Upper lobe of left lung (tissue), 4 donors: ENCODE measurements at regions not wholly inside any gene's neighbourhood (a gene's known extent, or its start where the extent isn't known, plus 50 kb on each side); places are given as distances from the start of the nearest gene placed in this dataset.

Source experiments
- POLR2A ChIP-seq, 4 donors: fragments of 450-650 bp; IDR thresholded peaks; one replicate each; pipeline ENCODE4 v1.5.1; 2016 to 2017; ENCODE audit warnings: antibody characterized with exemption in 4 of 4, mild to moderate bottlenecking in 2 of 4
- TF ChIP-seq, protein P1 (sequence below), 6 experiments: fragments of 450-650 bp in 4 of 6; fragments of 200-600 bp in 2 of 6; sonication (generic) in 2 of 6; IDR thresholded peaks; one replicate each; pipeline ENCODE4 v1.5.1; 2016 to 2019; ENCODE audit warnings: antibody characterized with exemption in 6 of 6

DNA sequence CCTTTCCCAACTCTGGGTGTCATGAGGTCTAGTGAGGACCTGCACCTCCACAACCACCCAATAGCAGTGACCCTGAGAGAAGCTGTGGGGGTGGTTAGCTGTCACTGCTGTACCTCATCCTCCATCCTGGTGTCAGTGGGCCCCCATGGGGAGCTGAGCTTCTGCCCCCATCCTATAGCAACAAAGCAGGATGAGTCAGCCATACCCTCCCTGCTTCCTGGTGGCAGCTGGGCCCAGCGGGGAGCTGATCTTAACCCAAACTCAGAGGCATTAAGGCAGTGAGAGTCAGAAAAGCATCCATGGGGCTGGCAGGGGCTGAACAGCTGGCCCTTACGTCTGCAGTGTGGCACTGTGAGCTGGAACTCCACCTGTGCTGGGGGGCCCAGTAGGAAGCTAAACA is 247.8 kb upstream of the HDAC4 start:
- TF ChIP-seq, protein P1, sequence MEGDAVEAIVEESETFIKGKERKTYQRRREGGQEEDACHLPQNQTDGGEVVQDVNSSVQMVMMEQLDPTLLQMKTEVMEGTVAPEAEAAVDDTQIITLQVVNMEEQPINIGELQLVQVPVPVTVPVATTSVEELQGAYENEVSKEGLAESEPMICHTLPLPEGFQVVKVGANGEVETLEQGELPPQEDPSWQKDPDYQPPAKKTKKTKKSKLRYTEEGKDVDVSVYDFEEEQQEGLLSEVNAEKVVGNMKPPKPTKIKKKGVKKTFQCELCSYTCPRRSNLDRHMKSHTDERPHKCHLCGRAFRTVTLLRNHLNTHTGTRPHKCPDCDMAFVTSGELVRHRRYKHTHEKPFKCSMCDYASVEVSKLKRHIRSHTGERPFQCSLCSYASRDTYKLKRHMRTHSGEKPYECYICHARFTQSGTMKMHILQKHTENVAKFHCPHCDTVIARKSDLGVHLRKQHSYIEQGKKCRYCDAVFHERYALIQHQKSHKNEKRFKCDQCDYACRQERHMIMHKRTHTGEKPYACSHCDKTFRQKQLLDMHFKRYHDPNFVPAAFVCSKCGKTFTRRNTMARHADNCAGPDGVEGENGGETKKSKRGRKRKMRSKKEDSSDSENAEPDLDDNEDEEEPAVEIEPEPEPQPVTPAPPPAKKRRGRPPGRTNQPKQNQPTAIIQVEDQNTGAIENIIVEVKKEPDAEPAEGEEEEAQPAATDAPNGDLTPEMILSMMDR (IDR thresholded peaks at IDR 0.05): no peak
- TF ChIP-seq POLR2A (IDR thresholded peaks at IDR 0.05): no peak
